K562 (cell line): ENCODE measurements at regions not wholly inside any gene's neighbourhood (a gene's known extent, or its start where the extent isn't known, plus 50 kb on each side); places are given as distances from the start of the nearest gene placed in this dataset.

Source experiments
- ATAC-seq: fragments of 200-7000 bp; cut with Tn5 transposase; 3 replicates; pipeline ENCODE4 v1.9.1; 2020; ENCODE audit warnings: moderate library complexity
- BruUV-seq: library from RNA; stranded (reverse); fragments of 400-500 nt; replicated peaks from 2 replicates; lab custom pipeline; 2021; lab: Mats Ljungman, UMichigan
- CTCF ChIA-PET: fragments of 300-600 bp; formaldehyde crosslinking; extraction: SDS; loops from one replicate; lab custom pipeline; 2021; ENCODE audit warnings: low intra/inter-chr PET ratio; lab: Yijun Ruan, JAX
- POLR2A ChIA-PET: fragments of 300-600, 350-650 bp; sonication (Branson Sonifier 250); formaldehyde crosslinking; extraction: SDS; loops from one replicate; lab custom pipeline; 2021; ENCODE audit warnings: antibody characterized with exemption, inconsistent platforms; lab: Yijun Ruan, JAX
- DNase-seq, 4 experiments: peaks; one replicate each; pipeline versions ENCODE4 v3.0.0 to v3.0.0-alpha.2; 2011 to 2018; ENCODE audit warnings: low spot score in 3 of 4, mixed read lengths in 3 of 4; ENCODE audit errors: extremely low read depth in 1 of 4
- FAIRE-seq: peaks from 2 replicates; lab custom pipeline; 2011; peaks lifted over from hg19 to GRCh38; lab: Jason Lieb, UNC
- H2AFZ ChIP-seq: 2 replicates; pipeline ENCODE4 v1.6.0; 2011; ENCODE audit warnings: low read depth, low read length, control low read depth, inconsistent platforms
- H3K27ac ChIP-seq: fragments of 200-600 bp; 3 replicates; pipeline ENCODE4 v1.8.0; 2011; ENCODE audit warnings: low read depth, mild to moderate bottlenecking, control low read depth, inconsistent platforms, low read length, moderate library complexity, mixed read lengths; ENCODE audit errors: extremely low read depth
- H3K27me3 ChIP-seq, 2 experiments: fragments of 300-600 bp in 1 of 2; 2 replicates in 1 of 2; 3 replicates in 1 of 2; pipeline versions ENCODE4 v1.6.0 to v1.8.0; 2011; ENCODE audit warnings: inconsistent platforms in 2 of 2, low read length in 2 of 2, mild to moderate bottlenecking in 1 of 2, mixed read lengths in 1 of 2, moderate library complexity in 1 of 2; ENCODE audit not compliant: control insufficient read depth in 2 of 2, insufficient read depth in 2 of 2
- H3K36me3 ChIP-seq: fragments of 300-600 bp; 3 replicates; pipeline ENCODE4 v1.8.0; 2011; ENCODE audit warnings: mild to moderate bottlenecking, low read length, inconsistent platforms; ENCODE audit not compliant: control insufficient read depth, insufficient read depth
- H3K4me1 ChIP-seq, 2 experiments: fragments of 200-600 bp in 1 of 2; replicated peaks in 1 of 2; 2 replicates in 1 of 2; 3 replicates in 1 of 2; pipeline versions ENCODE4 v1.5.1 to v1.8.0; 2011; ENCODE audit warnings: inconsistent platforms in 2 of 2, low read length in 2 of 2, mild to moderate bottlenecking in 1 of 2, mixed read lengths in 1 of 2, moderate library complexity in 1 of 2; ENCODE audit not compliant: control insufficient read depth in 2 of 2, insufficient read depth in 2 of 2
- H3K4me2 ChIP-seq: 2 replicates; pipeline ENCODE4 v1.6.1; 2011; ENCODE audit warnings: low read length, control low read depth, inconsistent platforms, mixed read lengths; ENCODE audit not compliant: insufficient read depth
- H3K4me3 ChIP-seq: fragments of 200-600 bp; sonication (generic), shearing (Covaris generic); 2 replicates; pipeline ENCODE4 v1.5.1; 2016; ENCODE audit warnings: control low read depth, inconsistent platforms
- H3K79me2 ChIP-seq: fragments of 200-600 bp; 3 replicates; pipeline ENCODE4 v1.8.0; 2011; ENCODE audit warnings: low read length, inconsistent platforms; ENCODE audit not compliant: control insufficient read depth, insufficient read depth
- H3K9ac ChIP-seq, 2 experiments: 2 replicates each; pipeline versions ENCODE4 v1.6.0 to v1.6.1; 2011; ENCODE audit warnings: low read depth in 2 of 2, low read length in 2 of 2, control low read depth in 1 of 2, inconsistent platforms in 1 of 2, mild to moderate bottlenecking in 1 of 2, mixed read lengths in 1 of 2; ENCODE audit not compliant: insufficient read depth in 1 of 2
- H3K9me1 ChIP-seq: one replicate; pipeline ENCODE4 v1.6.0; 2011; ENCODE audit warnings: inconsistent platforms, mild to moderate bottlenecking, low read length, moderate library complexity; ENCODE audit not compliant: control insufficient read depth, insufficient read depth
- H3K9me3 ChIP-seq: replicated peaks from 2 replicates; pipeline ENCODE4 v1.5.1; 2011; ENCODE audit warnings: low read depth, low read length, inconsistent platforms; ENCODE audit not compliant: control insufficient read depth, insufficient read depth
- H4K20me1 ChIP-seq: replicated peaks from 2 replicates; pipeline ENCODE4 v1.6.1; 2011; ENCODE audit warnings: low read length, inconsistent platforms, mixed read lengths; ENCODE audit not compliant: control insufficient read depth, insufficient read depth
- BCL6 ChIP-seq: fragments of 250-450 bp; sonication (Bioruptor Pico); IDR thresholded peaks from 2 replicates; pipeline ENCODE4 v1.4.0; 2020
- BRD4 ChIP-seq: fragments of 200-600 bp; sonication (generic); IDR thresholded peaks from 2 replicates; pipeline ENCODE4 v1.6.1; 2017; ENCODE audit warnings: inconsistent platforms
- CBX1 ChIP-seq: sonication (generic); IDR thresholded peaks from 2 replicates; pipeline ENCODE4 v1.6.1; 2016; ENCODE audit warnings: antibody characterized with exemption, low read depth, mild to moderate bottlenecking
- CREBBP ChIP-seq: IDR thresholded peaks from one replicate; pipeline ENCODE4 v1.6.1; 2012; ENCODE audit warnings: low read depth, mild to moderate bottlenecking, control low read depth, inconsistent platforms, low read length
- GATA2 ChIP-seq: sonication (generic); formaldehyde crosslinking; IDR thresholded peaks from 2 replicates; pipeline ENCODE4 v1.4.0; 2020; ENCODE audit warnings: mild to moderate bottlenecking, missing genetic modification reagents
- HDGF ChIP-seq: fragments of 450-650 bp; IDR thresholded peaks from 2 replicates; pipeline ENCODE4 v1.6.1; 2016
- HMGXB4 ChIP-seq: sonication (generic); formaldehyde crosslinking; IDR thresholded peaks from 2 replicates; pipeline ENCODE4 v1.8.1; 2023; ENCODE audit warnings: mild to moderate bottlenecking, missing genetic modification reagents
- MAX ChIP-seq: sonication (generic); formaldehyde crosslinking; IDR thresholded peaks from 2 replicates; pipeline ENCODE4 v1.9.0; 2022; ENCODE audit warnings: mild to moderate bottlenecking, missing genetic modification reagents
- NR4A1 ChIP-seq, 2 experiments: fragments of 250-450 bp in 1 of 2; fragments of 450-650 bp in 1 of 2; sonication (Bioruptor Pico) in 1 of 2; IDR thresholded peaks; 2 replicates each; pipeline versions ENCODE4 v1.4.0 to v1.6.1; 2016 to 2020; ENCODE audit warnings: mild to moderate bottlenecking in 2 of 2, missing compliant biosample characterization in 1 of 2, missing genetic modification characterization in 1 of 2, moderate library complexity in 1 of 2
- RBFOX2 ChIP-seq: fragments of 200-400 bp; formaldehyde crosslinking; IDR thresholded peaks from 2 replicates; pipeline ENCODE4 v1.6.1; 2017; ENCODE audit warnings: low read depth, mild to moderate bottlenecking, low read length, moderate library complexity
- SNRNP70 ChIP-seq: fragments of 200-400 bp; formaldehyde crosslinking; optimal IDR thresholded peaks from 2 replicates; pipeline ENCODE3; 2017; ENCODE audit warnings: low read depth, low read length
- SUPT5H ChIP-seq: fragments of 450-650 bp; IDR thresholded peaks from 2 replicates; pipeline ENCODE4 v1.6.1; 2016
- TCF7 ChIP-seq: sonication (generic); IDR thresholded peaks from 2 replicates; pipeline ENCODE4 v1.6.1; 2016; ENCODE audit warnings: antibody characterized with exemption, borderline replicate concordance
- ZNF395 ChIP-seq: fragments of 200-800 bp; sonication (Bioruptor generic); IDR thresholded peaks from 2 replicates; pipeline ENCODE4 v1.6.1; 2017; ENCODE audit warnings: missing genetic modification characterization, missing compliant biosample characterization
- WGBS: fragments of 100-300 bp; shearing (Covaris generic); methylation state at CpG from one replicate; pipeline ENCODE4 v1.1.6; 2016; ENCODE audit warnings: low coverage, mixed read lengths; ENCODE audit not compliant: insufficient coverage; ENCODE audit errors: missing lambda C conversion rate; 5-methylcytosine and 5-hydroxymethylcytosine counted together
- in situ Hi-C: fragments of 300-500 bp; cut with MboI; formaldehyde crosslinking; loops from 4 replicates; pipeline ENCODE4 v1.15.0; 2018; ENCODE audit warnings: inconsistent platforms, mixed read lengths
- intact Hi-C: fragments of 100-400 bp; cut with micrococcal nuclease; formaldehyde crosslinking; loops from 2 replicates; pipeline ENCODE4 v1.14.2; 2022

- TF ChIP-seq BRD4 = no peak
- TF ChIP-seq HDGF = no peak
- no peak for TF ChIP-seq CBX1
- TF ChIP-seq SUPT5H = no peak
- WGBS = 0% methylated on average over 2 of the region's 2 CpGs
- Histone ChIP-seq H3K9ac (no peak overlapping the region), H3K27me3 (no peaks in the 10 kb centered on the region), H3K9me1 (no peaks in the 10 kb centered on the region), H3K27ac (no peak overlapping the region), H3K79me2 (no peaks in the 10 kb centered on the region), H3K4me3 (no peak overlapping the region), H3K4me1 (no peaks in the 10 kb centered on the region), H4K20me1 (no peaks in the 10 kb centered on the region), H3K4me2 (no peak overlapping the region), H3K36me3 (no peaks in the 10 kb centered on the region), H2AFZ (no peak overlapping the region), H3K9me3 (no peaks in the 10 kb centered on the region)
- FAIRE-seq = no peak
- no peak for ATAC-seq
- intact Hi-C loops = no loop called here
- no peak for DNase-seq
- in situ Hi-C loops = no loop called here
- CTCF ChIA-PET = no interaction called here
- POLR2A ChIA-PET = no interaction called here
- BruUV-seq = no TSS peak
Measured at GRCh38 chr9:74330487-74331214, 166.5 kb upstream of the RORB start.

GRCh38 chr9:74331607-74332006, 165.5 kb upstream of the RORB start:
- DNase-seq (no peak), FAIRE-seq (no peak), ATAC-seq (no peak)
- Histone ChIP-seq H3K79me2 (no peaks in the 10 kb centered on the region), H2AFZ (no peak overlapping the region), H3K9me3 (no peaks in the 10 kb centered on the region), H3K27ac (no peak overlapping the region), H3K4me3 (no peak overlapping the region), H3K36me3 (no peaks in the 10 kb centered on the region), H3K9me1 (no peaks in the 10 kb centered on the region), H3K27me3 (no peaks in the 10 kb centered on the region), H3K4me1 (no peaks in the 10 kb centered on the region), H4K20me1 (no peaks in the 10 kb centered on the region), H3K9ac (no peak overlapping the region), H3K4me2 (no peak overlapping the region)
- BruUV-seq = no TSS peak
- in situ Hi-C loops = no loop called here
- POLR2A ChIA-PET = no interaction called here
- intact Hi-C loops = no loop called here
- WGBS = 0% methylated on average over 3 of the region's 3 CpGs
- CTCF ChIA-PET = no interaction called here
- TF ChIP-seq BCL6 (CRISPR knock-in tag) (no peak), CREBBP (no peak), MAX (CRISPR knock-in tag) (no peak), ZNF395 (CRISPR knock-in tag) (no peak), HMGXB4 (CRISPR knock-in tag) (no peak), RBFOX2 (no peak), SNRNP70 (no peak), GATA2 (no peak), TCF7 (no peak), NR4A1 (CRISPR knock-in tag; IDR thresholded peaks at IDR 0.05) (no peak), NR4A1 (tag; IDR thresholded peaks at IDR 0.05) (no peak)
